ENCODE measurements at regions not wholly inside any gene's neighbourhood (a gene's known extent, or its start where the extent isn't known, plus 50 kb on each side); places are given as distances from the start of the nearest gene placed in this dataset.

GRCh38 chr13:80030491-80030890 lies 310.4 kb downstream of the SPRY2 start:
- CTCF ChIA-PET, result no interaction called here
- Histone ChIP-seq H3K9me2 (ENCODE audit: insufficient read depth) (no peaks in the 10 kb centered on the region), H3K4me1 (ENCODE audit: control insufficient read depth in 1 of 2, insufficient read depth in 2 of 2, low read length in 2 of 2) (peaks cover 0 to 6% of the 10 kb centered on the region in 2 experiments; a peak in 1 of 4 replicates), H3K79me2 (ENCODE audit: insufficient read depth, low read length) (no peaks in the 10 kb centered on the region), H3K9me3 (ENCODE audit: control insufficient read depth in 1 of 2, insufficient read depth in 1 of 2, low read depth in 1 of 2, low read length in 2 of 2) (no peaks in the 10 kb centered on the region; a peak in 1 of 4 replicates), H3K36me3 (ENCODE audit: control insufficient read depth in 1 of 2, insufficient read depth in 2 of 2, low read length in 2 of 2) (no peaks in the 10 kb centered on the region), H3K4me3 (replicated peaks in 1 of 2; ENCODE audit: low read depth in 1 of 2, low read length in 2 of 2) (no peak overlapping the region), H3K4me2 (ENCODE audit: low read length) (no peak overlapping the region), H4K20me1 (ENCODE audit: insufficient read depth) (no peaks in the 10 kb centered on the region), H3K9ac (ENCODE audit: low read length) (no peak overlapping the region), H3K27ac (ENCODE audit: low read depth, low read length) (no peak overlapping the region), H3K27me3 (ENCODE audit: insufficient read depth, low read length) (no peaks in the 10 kb centered on the region), H2AFZ (ENCODE audit: low read depth, low read length, poor library complexity, severe bottlenecking) (no peak overlapping the region)
- POLR2A ChIA-PET, result no interaction called here
- ATAC-seq (peak; percentile 93), DNase-seq (ENCODE audit: low read depth, low spot score) (peak; percentile 18)
- RAD21 ChIA-PET (ENCODE audit: low non-redundant PET in 1 of 2, low total read pairs in 2 of 2, uncharacterized antibody in 2 of 2, unreplicated experiment in 2 of 2), result no interaction called here
- intact Hi-C loops (cut with micrococcal nuclease), result loop anchor here (5.0 kb wide), 1 partner anchor 312 kb away; the partner anchor contains the start of gene SPRY2
- peak; percentile 19 to 44 (median 41); a peak in 4 of 6 replicates for TF ChIP-seq CTCF (IDR thresholded peaks at IDR 0.05 in 2 of 3, conservative IDR thresholded peaks at IDR 0.05 in 1 of 3; ENCODE audit: borderline replicate concordance in 1 of 3, insufficient read depth in 1 of 3, low read depth in 2 of 3, low read length in 2 of 3)
- no peak for TF ChIP-seq TCF7L2 (IDR thresholded peaks at IDR 0.05; ENCODE audit: borderline replicate concordance, extremely low read depth, insufficient read depth, insufficient read length)
- TF ChIP-seq SRF (IDR thresholded peaks at IDR 0.05; ENCODE audit: low read depth), result no peak
- TF ChIP-seq, protein P1, sequence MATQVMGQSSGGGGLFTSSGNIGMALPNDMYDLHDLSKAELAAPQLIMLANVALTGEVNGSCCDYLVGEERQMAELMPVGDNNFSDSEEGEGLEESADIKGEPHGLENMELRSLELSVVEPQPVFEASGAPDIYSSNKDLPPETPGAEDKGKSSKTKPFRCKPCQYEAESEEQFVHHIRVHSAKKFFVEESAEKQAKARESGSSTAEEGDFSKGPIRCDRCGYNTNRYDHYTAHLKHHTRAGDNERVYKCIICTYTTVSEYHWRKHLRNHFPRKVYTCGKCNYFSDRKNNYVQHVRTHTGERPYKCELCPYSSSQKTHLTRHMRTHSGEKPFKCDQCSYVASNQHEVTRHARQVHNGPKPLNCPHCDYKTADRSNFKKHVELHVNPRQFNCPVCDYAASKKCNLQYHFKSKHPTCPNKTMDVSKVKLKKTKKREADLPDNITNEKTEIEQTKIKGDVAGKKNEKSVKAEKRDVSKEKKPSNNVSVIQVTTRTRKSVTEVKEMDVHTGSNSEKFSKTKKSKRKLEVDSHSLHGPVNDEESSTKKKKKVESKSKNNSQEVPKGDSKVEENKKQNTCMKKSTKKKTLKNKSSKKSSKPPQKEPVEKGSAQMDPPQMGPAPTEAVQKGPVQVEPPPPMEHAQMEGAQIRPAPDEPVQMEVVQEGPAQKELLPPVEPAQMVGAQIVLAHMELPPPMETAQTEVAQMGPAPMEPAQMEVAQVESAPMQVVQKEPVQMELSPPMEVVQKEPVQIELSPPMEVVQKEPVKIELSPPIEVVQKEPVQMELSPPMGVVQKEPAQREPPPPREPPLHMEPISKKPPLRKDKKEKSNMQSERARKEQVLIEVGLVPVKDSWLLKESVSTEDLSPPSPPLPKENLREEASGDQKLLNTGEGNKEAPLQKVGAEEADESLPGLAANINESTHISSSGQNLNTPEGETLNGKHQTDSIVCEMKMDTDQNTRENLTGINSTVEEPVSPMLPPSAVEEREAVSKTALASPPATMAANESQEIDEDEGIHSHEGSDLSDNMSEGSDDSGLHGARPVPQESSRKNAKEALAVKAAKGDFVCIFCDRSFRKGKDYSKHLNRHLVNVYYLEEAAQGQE (IDR thresholded peaks at IDR 0.05; ENCODE audit: low read depth), result no peak
- peak; percentile 52 for TF ChIP-seq RAD21 (IDR thresholded peaks at IDR 0.05; ENCODE audit: low read depth)
- TF ChIP-seq, protein P2, sequence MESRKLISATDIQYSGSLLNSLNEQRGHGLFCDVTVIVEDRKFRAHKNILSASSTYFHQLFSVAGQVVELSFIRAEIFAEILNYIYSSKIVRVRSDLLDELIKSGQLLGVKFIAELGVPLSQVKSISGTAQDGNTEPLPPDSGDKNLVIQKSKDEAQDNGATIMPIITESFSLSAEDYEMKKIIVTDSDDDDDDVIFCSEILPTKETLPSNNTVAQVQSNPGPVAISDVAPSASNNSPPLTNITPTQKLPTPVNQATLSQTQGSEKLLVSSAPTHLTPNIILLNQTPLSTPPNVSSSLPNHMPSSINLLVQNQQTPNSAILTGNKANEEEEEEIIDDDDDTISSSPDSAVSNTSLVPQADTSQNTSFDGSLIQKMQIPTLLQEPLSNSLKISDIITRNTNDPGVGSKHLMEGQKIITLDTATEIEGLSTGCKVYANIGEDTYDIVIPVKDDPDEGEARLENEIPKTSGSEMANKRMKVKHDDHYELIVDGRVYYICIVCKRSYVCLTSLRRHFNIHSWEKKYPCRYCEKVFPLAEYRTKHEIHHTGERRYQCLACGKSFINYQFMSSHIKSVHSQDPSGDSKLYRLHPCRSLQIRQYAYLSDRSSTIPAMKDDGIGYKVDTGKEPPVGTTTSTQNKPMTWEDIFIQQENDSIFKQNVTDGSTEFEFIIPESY (IDR thresholded peaks at IDR 0.05; ENCODE audit: extremely low read depth, insufficient replicate concordance, low read length), result no peak
- TF ChIP-seq, protein P3, sequence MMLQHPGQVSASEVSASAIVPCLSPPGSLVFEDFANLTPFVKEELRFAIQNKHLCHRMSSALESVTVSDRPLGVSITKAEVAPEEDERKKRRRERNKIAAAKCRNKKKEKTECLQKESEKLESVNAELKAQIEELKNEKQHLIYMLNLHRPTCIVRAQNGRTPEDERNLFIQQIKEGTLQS (IDR thresholded peaks at IDR 0.05), result no peak
- no peak for TF ChIP-seq SP1 (IDR thresholded peaks at IDR 0.05; ENCODE audit: low read depth)
- no peak for TF ChIP-seq EZH2phosphoT487 (IDR thresholded peaks at IDR 0.05; ENCODE audit: borderline replicate concordance)
- no peak for TF ChIP-seq SIN3A (IDR thresholded peaks at IDR 0.05; ENCODE audit: low read depth)
- no peak for TF ChIP-seq EZH2 (IDR thresholded peaks at IDR 0.05)
- TF ChIP-seq CEBPB (IDR thresholded peaks at IDR 0.05; ENCODE audit: low read depth), result no peak
- no peak for TF ChIP-seq FOSL1 (IDR thresholded peaks at IDR 0.05; ENCODE audit: low read depth)
- no TSS peak for BruUV-seq (replicated peaks)
